IPS DF 19.7 (cell line): ENCODE measurements at regions not wholly inside any gene's neighbourhood (a gene's known extent, or its start where the extent isn't known, plus 50 kb on each side); places are given as distances from the start of the nearest gene placed in this dataset.
A peak's percentile ranks its signal among the peaks of the same experiment; 100 is the strongest.
"Not testable (repeated sequence)": the region's sequence is repeated elsewhere in the genome, so short reads cannot be mapped to it uniquely, and the experiment has no call there.

ENCODE experiments used
- DNase-seq: peaks from one replicate; pipeline ENCODE4 v3.0.0-alpha.2; 2013; ENCODE audit warnings: low read depth, low spot score

DNA sequence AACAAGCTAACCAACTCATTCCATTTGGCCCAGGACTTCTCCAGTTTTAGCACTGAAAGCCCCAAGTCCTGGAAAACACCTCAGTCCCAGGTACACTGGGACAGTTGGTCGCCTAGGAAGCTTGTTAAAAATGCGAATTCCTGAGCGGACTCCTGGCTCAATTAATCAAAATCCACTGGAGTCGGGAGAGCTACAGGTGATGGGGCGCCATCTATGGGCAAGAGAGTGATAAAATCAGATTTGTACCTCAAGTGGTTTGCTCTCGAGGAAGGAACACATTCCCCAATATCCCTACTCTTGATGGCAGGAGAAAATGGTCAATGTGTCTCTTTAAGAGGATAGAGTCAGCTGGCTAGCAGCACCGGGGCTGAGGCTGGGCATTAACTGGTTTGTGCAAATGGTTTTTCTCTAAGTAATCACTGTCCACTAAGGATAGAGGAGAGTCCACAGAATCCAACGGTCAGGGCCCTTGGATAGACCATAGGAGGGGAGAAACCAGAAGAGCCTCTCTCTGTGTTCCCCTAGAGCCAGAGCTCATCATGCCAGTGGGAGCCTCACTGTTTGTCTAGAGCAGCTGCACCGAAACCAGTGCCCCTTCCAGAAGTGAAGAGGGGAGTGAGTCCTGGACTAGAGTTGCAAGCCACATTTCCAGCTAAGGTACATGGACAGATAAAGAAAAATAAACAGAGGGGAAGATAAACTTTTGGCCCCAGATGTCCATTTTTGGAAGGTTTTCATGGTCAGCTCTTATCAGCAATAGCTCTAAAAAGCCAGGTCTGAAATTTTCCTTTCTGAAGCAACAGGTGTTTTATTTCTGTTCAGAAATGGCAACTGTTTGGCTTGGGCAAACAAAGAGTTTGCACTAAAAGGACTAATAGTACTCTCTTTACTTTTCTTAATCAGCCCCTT is 148.5 kb downstream of the TENT5C start:
- peak; percentile 35 for DNase-seq

DNA sequence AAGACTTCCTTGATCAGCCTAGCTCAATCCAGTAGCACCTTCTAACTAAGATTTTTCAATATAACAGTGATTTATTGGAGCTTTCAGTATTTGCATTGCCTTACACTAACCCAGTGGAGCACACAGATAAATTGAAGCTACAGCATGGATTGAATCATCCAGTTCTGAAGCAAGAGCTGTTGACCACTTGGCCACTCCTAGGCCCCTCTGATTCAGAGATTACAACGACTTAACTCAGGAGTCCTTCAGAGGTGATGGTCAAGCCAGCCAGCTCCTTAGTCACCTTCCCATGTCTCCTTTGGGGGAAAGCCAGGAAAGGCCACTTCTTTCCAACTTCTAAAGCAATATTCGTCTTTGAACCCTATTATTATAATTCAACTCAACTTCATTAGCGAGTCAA is 151.8 kb downstream of the TENT5C start:
- no peak for DNase-seq

- DNase-seq, result peak; percentile 84
These were observed 152.8 kb downstream of the TENT5C start for GRCh38 chr1:117758444-117759316.

- no peak for DNase-seq
These were observed 153.7 kb downstream of the TENT5C start for GRCh38 chr1:117759535-117759934.

- no peak for DNase-seq
These were observed 154.2 kb downstream of the TENT5C start for GRCh38 chr1:117760069-117760468.

- DNase-seq, result no peak
These were observed 154.6 kb downstream of the TENT5C start for GRCh38 chr1:117760485-117760884.

- not testable (repeated sequence) for DNase-seq
These were observed 161.7 kb downstream of the GDAP2 start for GRCh38 chr1:117767756-117768155.

DNA sequence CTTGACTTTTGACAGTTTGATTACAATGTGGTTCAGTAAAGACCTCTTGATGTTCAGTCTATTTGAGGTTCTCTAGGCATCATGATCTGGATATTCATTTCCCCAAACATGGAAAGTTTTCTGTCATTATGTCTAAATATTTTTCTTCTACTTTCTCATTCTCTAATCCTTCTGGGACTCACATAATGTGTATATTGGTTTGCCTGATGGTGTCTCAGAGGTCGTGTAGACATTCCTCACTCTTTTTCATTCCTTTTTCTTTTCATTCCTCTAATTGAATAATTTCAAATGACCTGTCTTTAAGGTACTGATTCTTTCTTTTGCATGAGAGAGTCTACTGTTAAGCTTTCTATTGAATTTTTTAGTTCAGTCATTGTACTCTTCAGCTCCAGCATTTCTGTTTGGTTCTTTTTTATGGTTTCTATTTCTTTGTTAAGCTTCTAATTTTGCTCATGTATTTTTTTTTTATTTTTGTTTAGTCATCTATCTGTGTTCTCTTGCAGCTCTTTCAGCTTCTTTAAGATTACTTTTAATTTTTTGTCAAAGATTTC is 158.4 kb downstream of the GDAP2 start:
- DNase-seq, result no peak

DNA sequence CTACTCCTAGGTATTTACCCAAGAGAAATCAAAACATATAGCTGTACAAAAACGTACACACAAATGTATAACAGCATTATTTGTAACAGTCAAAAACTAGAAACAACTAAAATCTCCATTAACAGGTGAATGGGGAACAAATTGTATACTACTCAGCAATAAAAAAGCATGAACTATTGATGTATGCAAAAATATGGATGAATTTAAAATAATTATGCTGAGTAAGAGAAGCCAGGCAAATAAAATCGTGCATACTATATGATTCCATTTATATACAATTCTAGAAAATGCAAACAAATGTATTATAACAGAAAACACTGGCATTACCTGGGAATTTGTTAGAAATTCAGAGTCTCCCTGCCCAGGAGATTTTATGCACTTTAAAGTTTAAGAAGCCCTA is 150.1 kb downstream of the GDAP2 start:
- no peak for DNase-seq

GRCh38 chr1:117780687-117781475 is 148.5 kb downstream of the GDAP2 start:
- no peak for DNase-seq

- no peak for DNase-seq
These were observed 147.4 kb downstream of the GDAP2 start for GRCh38 chr1:117782056-117782455.

GRCh38 chr1:117783606-117784396 is 145.6 kb downstream of the GDAP2 start:
- no peak for DNase-seq

DNA sequence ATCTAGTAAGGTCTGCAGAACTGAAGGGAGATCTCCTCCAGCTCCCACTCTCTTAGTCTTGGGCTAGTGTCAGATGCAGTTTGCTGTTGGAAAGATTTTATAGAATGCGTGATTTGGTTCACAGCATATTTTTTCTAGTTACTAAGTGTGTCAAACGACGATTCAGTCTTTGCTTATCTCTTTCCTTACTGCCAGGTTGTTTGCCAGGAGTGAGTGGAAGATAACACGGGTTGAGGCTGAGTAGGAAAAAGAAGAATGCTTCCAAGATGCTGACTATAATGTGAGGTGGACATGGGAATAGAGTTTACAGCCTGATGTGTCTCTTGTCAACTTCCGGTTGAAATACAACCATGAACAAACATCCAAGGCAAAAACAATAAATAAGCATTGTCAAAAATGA is 141.4 kb downstream of the GDAP2 start:
- DNase-seq, result no peak

DNA sequence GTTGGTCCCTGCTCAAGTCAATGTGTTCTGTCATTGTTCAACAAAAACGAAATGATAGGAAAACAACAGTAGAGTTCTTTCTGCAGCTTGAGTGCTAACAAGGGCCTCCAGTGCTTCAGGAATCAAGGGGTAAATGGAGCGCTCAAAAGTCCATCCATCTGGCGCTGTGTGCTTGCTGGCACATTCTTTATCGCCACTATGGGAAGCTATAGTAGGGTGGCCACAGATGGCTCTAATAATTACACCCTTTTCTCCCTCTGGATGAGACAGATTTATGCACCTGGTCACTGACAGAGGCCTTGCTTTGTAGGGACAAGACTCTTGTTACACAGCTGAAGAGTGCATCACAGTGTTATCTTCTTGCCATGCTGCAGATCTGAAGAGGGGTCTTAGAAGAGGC is 136.0 kb downstream of the GDAP2 start:
- DNase-seq, result no peak

GRCh38 chr1:117794073-117794472 is 135.3 kb downstream of the GDAP2 start:
- DNase-seq, result no peak

GRCh38 chr1:117795190-117795589 is 134.2 kb downstream of the GDAP2 start:
- DNase-seq, result no peak

- DNase-seq, result no peak
These were observed 133.6 kb downstream of the GDAP2 start for GRCh38 chr1:117795792-117796191.

DNA sequence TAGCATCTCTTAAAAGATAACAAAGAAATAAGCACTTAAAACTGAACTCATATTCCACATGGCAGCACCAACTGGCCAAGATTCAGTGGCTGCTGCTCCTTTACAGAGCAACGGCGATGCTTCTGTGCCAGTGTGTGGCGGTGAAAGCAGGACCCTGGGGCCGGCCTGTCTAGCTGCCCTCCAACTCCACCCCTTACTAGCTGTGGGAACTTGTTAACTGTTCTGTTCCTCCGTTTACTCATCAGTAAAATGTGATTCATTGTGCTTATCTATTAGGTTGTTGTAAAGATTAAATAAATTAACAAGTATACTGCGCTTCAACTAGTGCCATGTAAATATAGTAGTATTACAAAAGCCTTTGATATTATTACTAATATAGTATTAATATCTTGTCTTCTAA is 133.2 kb downstream of the GDAP2 start:
- DNase-seq, result no peak

DNA sequence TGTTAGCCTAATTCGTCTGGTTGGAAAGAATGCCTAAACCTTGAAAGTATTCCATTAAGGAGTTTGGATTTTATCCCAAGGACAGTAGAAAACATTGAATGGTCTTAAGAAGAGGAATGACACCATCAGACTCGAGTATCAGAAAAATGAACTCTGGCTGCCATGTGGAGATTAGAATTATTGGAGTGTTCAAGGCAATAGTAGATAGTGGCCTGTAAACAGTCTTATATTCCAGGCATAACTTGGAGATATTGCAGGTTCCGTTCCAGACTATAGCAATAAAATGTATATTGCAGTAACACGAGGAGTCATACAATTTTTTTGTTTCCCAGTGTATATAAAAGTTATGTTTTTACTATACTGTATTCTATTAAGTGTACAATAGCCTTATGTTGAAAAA is 130.9 kb downstream of the GDAP2 start:
- DNase-seq, result no peak

DNA sequence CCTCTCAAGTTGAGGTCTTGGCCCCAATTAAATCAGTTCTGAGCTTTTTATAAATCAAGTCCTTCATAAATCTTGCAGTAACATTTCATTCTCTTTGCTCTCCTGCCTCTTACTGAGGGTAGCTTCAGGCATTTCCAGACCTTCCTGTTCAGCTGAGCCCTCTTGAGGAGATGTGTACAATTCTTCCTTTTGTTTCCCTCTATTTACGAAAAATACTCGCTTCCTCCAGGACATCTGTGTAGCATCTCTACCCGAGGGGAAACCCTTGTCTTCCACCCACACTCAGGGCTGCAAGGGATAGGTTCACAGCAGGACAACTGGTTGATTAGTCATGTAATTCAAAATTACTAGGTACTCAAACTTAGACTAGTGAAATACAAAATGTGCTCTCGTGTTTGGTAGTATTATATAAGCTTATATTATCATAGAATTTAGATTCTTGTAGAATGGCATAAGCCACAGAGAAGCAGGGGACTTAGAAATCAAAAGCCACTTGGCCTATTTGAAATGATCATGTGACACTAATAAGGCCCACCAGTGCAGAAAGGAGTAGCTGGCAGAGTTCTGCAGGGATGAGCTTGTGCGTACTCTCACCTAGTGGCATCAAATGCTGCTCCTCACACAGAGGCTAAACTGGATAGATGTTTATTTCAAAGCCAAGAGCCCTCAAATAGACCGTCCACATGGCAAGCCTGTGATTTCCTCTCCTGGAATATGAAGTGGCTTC is 126.7 kb downstream of the GDAP2 start:
- no peak for DNase-seq
